GM13976 (cell line): ENCODE measurements at regions not wholly inside any gene's neighbourhood (a gene's known extent, or its start where the extent isn't known, plus 50 kb on each side); places are given as distances from the start of the nearest gene placed in this dataset.
"Not testable (repeated sequence)": the region's sequence is repeated elsewhere in the genome, so short reads cannot be mapped to it uniquely, and the experiment has no call there.

Experiments
- DNase-seq: peaks from one replicate; pipeline ENCODE4 v3.0.0; 2012; ENCODE audit warnings: low spot score
- in situ Hi-C: fragments of 300-500 bp; cut with MboI; formaldehyde crosslinking; loops from one replicate; pipeline ENCODE4 v1.12.0; 2022; ENCODE audit warnings: low sequenced_read_pairs, mixed read lengths, inconsistent platforms; ENCODE audit not compliant: unreplicated experiment
- TF ChIP-seq, protein P1 (sequence below): IDR thresholded peaks from 2 replicates; pipeline ENCODE4 v1.5.1; 2012; ENCODE audit warnings: borderline replicate concordance, mild to moderate bottlenecking; ENCODE audit not compliant: insufficient read depth; ENCODE audit errors: extremely low read depth, missing control alignments, control extremely low read depth

DNA sequence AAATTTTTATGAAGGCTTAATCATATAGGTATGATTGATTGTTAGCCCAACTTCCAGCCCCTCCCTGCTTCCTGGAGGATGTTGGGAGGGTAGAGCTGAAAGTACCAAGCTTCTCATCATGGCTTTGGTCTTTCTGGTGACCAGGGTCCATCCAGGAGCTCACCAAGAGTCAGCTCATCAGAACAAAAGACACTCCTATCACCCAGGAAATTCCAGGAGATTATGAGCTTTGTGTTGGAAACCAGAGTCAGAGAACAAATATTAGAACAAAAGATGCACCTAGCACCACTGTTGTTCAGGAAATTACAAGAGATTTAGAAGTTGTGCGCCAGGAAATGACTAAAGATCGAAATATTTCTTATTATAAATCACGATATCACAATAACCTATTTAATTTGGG is 119.9 kb upstream of the THUMPD2 start:
- DNase-seq: no peak
- in situ Hi-C loops: no loop called here
- TF ChIP-seq, protein P1, sequence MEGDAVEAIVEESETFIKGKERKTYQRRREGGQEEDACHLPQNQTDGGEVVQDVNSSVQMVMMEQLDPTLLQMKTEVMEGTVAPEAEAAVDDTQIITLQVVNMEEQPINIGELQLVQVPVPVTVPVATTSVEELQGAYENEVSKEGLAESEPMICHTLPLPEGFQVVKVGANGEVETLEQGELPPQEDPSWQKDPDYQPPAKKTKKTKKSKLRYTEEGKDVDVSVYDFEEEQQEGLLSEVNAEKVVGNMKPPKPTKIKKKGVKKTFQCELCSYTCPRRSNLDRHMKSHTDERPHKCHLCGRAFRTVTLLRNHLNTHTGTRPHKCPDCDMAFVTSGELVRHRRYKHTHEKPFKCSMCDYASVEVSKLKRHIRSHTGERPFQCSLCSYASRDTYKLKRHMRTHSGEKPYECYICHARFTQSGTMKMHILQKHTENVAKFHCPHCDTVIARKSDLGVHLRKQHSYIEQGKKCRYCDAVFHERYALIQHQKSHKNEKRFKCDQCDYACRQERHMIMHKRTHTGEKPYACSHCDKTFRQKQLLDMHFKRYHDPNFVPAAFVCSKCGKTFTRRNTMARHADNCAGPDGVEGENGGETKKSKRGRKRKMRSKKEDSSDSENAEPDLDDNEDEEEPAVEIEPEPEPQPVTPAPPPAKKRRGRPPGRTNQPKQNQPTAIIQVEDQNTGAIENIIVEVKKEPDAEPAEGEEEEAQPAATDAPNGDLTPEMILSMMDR: no peak

DNA sequence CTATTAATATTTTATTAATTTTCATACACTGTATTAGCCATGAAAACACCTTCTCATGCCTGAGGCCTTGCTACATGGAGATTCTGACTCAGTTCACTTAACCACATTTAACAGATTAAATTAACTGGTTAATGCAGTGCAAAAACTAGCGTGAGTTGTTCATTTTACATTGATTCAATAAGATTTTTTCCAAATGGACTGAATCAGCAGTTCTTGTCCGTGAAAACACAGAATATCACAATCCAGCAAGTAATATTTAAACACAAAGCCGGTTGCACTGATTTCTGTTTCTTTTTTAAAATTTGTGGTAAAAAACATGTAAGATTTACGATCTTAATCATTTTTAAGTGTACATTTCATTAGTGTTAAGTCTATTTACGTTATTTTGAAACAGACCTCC is 118.2 kb upstream of the THUMPD2 start:
- in situ Hi-C loops: no loop called here
- TF ChIP-seq, protein P1: no peak
- DNase-seq: no peak

DNA sequence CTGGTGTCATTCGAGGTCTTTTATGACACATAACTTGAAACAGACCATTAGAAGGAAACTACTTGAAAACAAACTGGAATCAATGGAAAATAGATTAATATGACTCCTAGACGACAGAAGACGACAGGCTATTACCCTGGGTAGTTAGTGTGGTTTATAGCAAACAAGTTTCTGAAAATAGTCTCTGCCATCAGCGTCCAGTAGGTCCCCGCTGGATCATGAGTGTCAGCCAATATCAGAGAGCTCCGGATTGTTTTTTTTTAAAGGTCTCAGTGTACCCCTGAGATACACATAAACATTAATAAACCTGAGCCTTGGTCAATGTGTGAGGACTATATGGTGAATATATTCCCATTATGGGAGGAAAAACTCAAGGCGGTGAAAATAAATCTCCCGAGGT is 115.0 kb upstream of the THUMPD2 start:
- TF ChIP-seq, protein P1: no peak
- in situ Hi-C loops: no loop called here
- no peak for DNase-seq

DNA sequence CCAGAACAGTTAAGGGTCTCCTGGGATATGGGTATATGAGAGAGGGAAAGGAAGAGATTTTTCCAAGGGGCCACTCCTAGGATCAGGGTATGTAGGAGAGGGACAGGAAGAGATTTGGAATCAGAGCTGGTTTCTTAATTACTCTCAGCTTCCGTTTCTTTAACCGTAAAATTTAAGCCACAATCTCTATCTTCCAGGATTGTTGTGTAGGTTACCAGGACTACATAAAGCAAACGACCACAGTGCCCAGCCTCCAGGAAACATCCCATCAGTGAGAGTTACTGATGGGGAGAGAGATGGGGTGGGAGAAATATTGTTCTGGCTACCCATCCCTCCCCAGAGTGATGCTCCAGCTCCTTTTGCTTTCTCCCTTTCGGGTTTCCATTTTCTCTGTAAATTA is 114.6 kb upstream of the THUMPD2 start:
- DNase-seq: no peak
- TF ChIP-seq, protein P1: no peak
- in situ Hi-C loops: no loop called here

DNA sequence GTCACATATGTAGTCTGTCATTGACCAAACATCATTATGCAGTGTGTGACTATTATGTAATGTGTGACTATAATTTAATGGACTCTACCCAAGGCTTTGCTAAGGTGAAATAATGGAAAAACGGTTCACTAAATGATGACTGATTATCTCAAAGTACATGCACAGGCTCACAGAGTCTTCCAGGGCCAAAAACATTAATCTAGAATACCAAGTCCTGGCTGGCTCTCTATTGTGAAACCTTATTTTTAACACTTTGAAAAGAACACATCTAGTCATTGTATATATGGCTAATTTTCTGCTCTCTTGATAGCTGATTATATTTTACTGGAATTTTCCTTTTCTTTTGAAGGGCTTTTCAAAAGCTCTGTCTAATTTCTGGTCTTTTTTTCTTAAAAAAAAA is 102.9 kb upstream of the THUMPD2 start:
- in situ Hi-C loops: no loop called here
- DNase-seq: no peak
- TF ChIP-seq, protein P1: no peak

DNA sequence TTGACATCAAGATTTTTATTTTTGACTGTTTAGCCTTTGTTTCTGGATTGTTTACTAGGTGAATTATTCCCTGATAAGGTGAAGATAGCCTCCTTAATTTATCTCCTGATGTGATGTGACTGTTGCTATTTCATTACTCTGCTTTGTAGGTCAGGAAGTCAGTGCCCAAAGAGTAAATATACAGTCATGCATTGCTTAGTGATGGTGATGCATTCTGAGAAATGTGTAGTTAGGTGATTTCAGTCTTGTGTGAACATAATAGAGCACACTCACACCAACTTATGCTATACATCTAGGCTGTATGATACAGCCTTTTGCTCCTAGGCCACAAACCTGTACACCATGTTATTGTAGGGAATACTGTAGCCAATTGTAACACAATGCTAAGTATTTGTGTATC is 102.4 kb upstream of the THUMPD2 start:
- in situ Hi-C loops: no loop called here
- no peak for DNase-seq
- TF ChIP-seq, protein P1: no peak

DNA sequence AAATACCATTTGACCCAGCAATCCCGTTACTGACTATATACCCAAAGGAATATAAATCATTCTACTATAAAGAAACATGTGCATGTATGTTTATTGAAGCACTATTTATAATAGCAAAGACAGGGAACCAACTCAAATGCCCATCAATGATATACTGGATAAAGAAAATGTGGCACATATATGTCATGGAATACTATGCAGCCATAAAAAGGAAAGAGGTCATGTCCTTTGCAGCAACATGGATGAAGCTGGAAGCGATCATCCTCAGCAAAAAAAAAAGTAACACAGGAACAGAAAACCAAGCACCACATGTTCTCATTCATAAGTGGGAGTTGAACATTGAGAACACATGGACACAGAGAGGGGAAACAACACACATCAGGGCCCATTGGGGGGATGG is 99.9 kb upstream of the THUMPD2 start:
- in situ Hi-C loops, DNase-seq: not testable (repeated sequence)
